ENCODE measurements at regions not wholly inside any gene's neighbourhood (a gene's known extent, or its start where the extent isn't known, plus 50 kb on each side); places are given as distances from the start of the nearest gene placed in this dataset.

- TF ChIP-seq CTCF (IDR thresholded peaks at IDR 0.05): no peak
- no peak for TF ChIP-seq POLR2AphosphoS5 (IDR thresholded peaks at IDR 0.05; ENCODE audit: low read depth, low read length)
- TF ChIP-seq SIN3A (IDR thresholded peaks at IDR 0.05; ENCODE audit: borderline replicate concordance, insufficient read depth, low read depth, low read length): no peak
- no peak for TF ChIP-seq REST (IDR thresholded peaks at IDR 0.05; ENCODE audit: insufficient read depth in 1 of 2, low read depth in 2 of 2, low read length in 1 of 2)
Observed at GRCh38 chr11:106233191-106233590, 155.7 kb downstream of the AASDHPPT start.
